HEK293 (cell line): ENCODE measurements at regions not wholly inside any gene's neighbourhood (a gene's known extent, or its start where the extent isn't known, plus 50 kb on each side); places are given as distances from the start of the nearest gene placed in this dataset.

Source experiments
- CTCF ChIA-PET: fragments of 350-600 bp; formaldehyde crosslinking; extraction: SDS; loops from one replicate; lab custom pipeline; 2021; ENCODE audit warnings: antibody characterized with exemption; lab: Yijun Ruan, JAX
- POLR2A ChIA-PET: fragments of 300-600 bp; formaldehyde crosslinking; extraction: SDS; loops from one replicate; lab custom pipeline; 2020; ENCODE audit warnings: antibody characterized with exemption, inconsistent platforms; lab: Yijun Ruan, JAX
- H3K27ac ChIP-seq: fragments of 200-500 bp; sonication (Bioruptor generic); 2 replicates; pipeline ENCODE4 v1.5.1; 2014; ENCODE audit warnings: low read depth, low read length, control low read depth, inconsistent platforms; ENCODE audit errors: extremely low read depth
- H3K36me3 ChIP-seq, 2 experiments: fragments of 200-500 bp in 1 of 2; sonication (Bioruptor generic) in 1 of 2; 1 replicate in 1 of 2; 2 replicates in 1 of 2; pipeline ENCODE4 v1.5.1; 2014 to 2017; ENCODE audit warnings: inconsistent platforms in 2 of 2, low read length in 2 of 2; ENCODE audit not compliant: control insufficient read depth in 2 of 2, insufficient read depth in 1 of 2
- H3K4me1 ChIP-seq: fragments of 200-500 bp; sonication (Bioruptor generic); 2 replicates; pipeline ENCODE4 v1.5.1; 2014; ENCODE audit warnings: mild to moderate bottlenecking, low read length, inconsistent platforms; ENCODE audit not compliant: control insufficient read depth, insufficient read depth
- H3K4me3 ChIP-seq: 2 replicates; pipeline ENCODE4 v1.5.1; 2011; ENCODE audit warnings: low read depth, mild to moderate bottlenecking, control low read depth, low read length, moderate library complexity
- H3K9me3 ChIP-seq: fragments of 200-500 bp; sonication (Bioruptor generic); 2 replicates; pipeline ENCODE4 v1.5.1; 2014; ENCODE audit warnings: low read depth, low read length, inconsistent platforms; ENCODE audit not compliant: control insufficient read depth, insufficient read depth
- GLIS2 ChIP-seq: fragments of 450-650 bp; formaldehyde crosslinking; IDR thresholded peaks from 2 replicates; pipeline ENCODE4 v1.5.1; 2016; ENCODE audit warnings: missing biosample characterization, missing genetic modification characterization
- HOXA7 ChIP-seq: sonication (generic); formaldehyde crosslinking; IDR thresholded peaks from 2 replicates; pipeline ENCODE4 v1.8.1; 2022; ENCODE audit warnings: missing genetic modification reagents, borderline replicate concordance
- HOXD13 ChIP-seq: sonication (generic); formaldehyde crosslinking; IDR thresholded peaks from 2 replicates; pipeline ENCODE4 v1.8.0; 2022; ENCODE audit warnings: missing genetic modification reagents, borderline replicate concordance
- KLF1 ChIP-seq: fragments of 450-650 bp; formaldehyde crosslinking; IDR thresholded peaks from 2 replicates; pipeline ENCODE4 v1.5.1; 2016; ENCODE audit warnings: missing biosample characterization, missing genetic modification characterization
- KLF16 ChIP-seq: fragments of 450-650 bp; formaldehyde crosslinking; IDR thresholded peaks from 2 replicates; pipeline ENCODE4 v1.5.1; 2017; ENCODE audit warnings: missing biosample characterization, missing genetic modification characterization
- SALL2 ChIP-seq: fragments of 450-650 bp; formaldehyde crosslinking; IDR thresholded peaks from 2 replicates; pipeline ENCODE4 v1.5.0; 2017; ENCODE audit warnings: missing biosample characterization, mild to moderate bottlenecking, missing genetic modification characterization, borderline replicate concordance
- WT1 ChIP-seq: fragments of 450-650 bp; formaldehyde crosslinking; IDR thresholded peaks from 2 replicates; pipeline ENCODE4 v1.5.1; 2016; ENCODE audit warnings: missing biosample characterization, missing genetic modification characterization
- YY1 ChIP-seq: fragments of 450-650 bp; formaldehyde crosslinking; IDR thresholded peaks from 2 replicates; pipeline ENCODE4 v1.5.1; 2018; ENCODE audit warnings: missing biosample characterization, missing genetic modification characterization
- ZBTB21 ChIP-seq: fragments of 450-650 bp; formaldehyde crosslinking; IDR thresholded peaks from 2 replicates; pipeline ENCODE4 v1.5.1; 2017; ENCODE audit warnings: missing biosample characterization, missing genetic modification characterization
- ZBTB8A ChIP-seq: fragments of 450-650 bp; formaldehyde crosslinking; IDR thresholded peaks from 2 replicates; pipeline ENCODE4 v1.5.1; 2016; ENCODE audit warnings: missing biosample characterization, missing genetic modification characterization
- ZNF138 ChIP-seq: fragments of 450-650 bp; formaldehyde crosslinking; IDR thresholded peaks from 2 replicates; pipeline ENCODE4 v1.5.1; 2016; ENCODE audit warnings: missing biosample characterization, missing genetic modification characterization, borderline replicate concordance
- ZNF175 ChIP-seq: fragments of 450-650 bp; formaldehyde crosslinking; IDR thresholded peaks from 2 replicates; pipeline ENCODE4 v1.5.1; 2016; ENCODE audit warnings: missing biosample characterization, missing genetic modification characterization
- ZNF223 ChIP-seq: fragments of 450-650 bp; formaldehyde crosslinking; IDR thresholded peaks from 2 replicates; pipeline ENCODE4 v1.5.1; 2016; ENCODE audit warnings: missing biosample characterization, missing genetic modification characterization
- ZNF302 ChIP-seq: fragments of 450-650 bp; formaldehyde crosslinking; IDR thresholded peaks from 2 replicates; pipeline ENCODE4 v1.5.1; 2016; ENCODE audit warnings: missing biosample characterization, missing genetic modification characterization, low read depth
- ZNF324 ChIP-seq: fragments of 450-650 bp; formaldehyde crosslinking; IDR thresholded peaks from 2 replicates; pipeline ENCODE4 v1.5.1; 2016; ENCODE audit warnings: missing biosample characterization, missing genetic modification characterization
- ZNF341 ChIP-seq: fragments of 450-650 bp; formaldehyde crosslinking; IDR thresholded peaks from 2 replicates; pipeline ENCODE4; 2016; ENCODE audit warnings: low read depth, missing biosample characterization, missing genetic modification characterization
- ZNF366 ChIP-seq: fragments of 450-650 bp; formaldehyde crosslinking; conservative IDR thresholded peaks from 2 replicates; pipeline ENCODE4 v1.5.1; 2016; ENCODE audit warnings: missing biosample characterization, missing genetic modification characterization
- ZNF37A ChIP-seq: fragments of 450-650 bp; IDR thresholded peaks from 2 replicates; pipeline ENCODE4 v1.5.1; 2018; ENCODE audit warnings: missing biosample characterization, missing genetic modification characterization
- ZNF404 ChIP-seq: fragments of 450-650 bp; formaldehyde crosslinking; IDR thresholded peaks from 2 replicates; pipeline ENCODE4 v1.5.1; 2017; ENCODE audit warnings: missing biosample characterization, missing genetic modification characterization
- ZNF473 ChIP-seq: fragments of 450-650 bp; formaldehyde crosslinking; IDR thresholded peaks from 2 replicates; pipeline ENCODE4 v1.5.1; 2017; ENCODE audit warnings: missing biosample characterization, missing genetic modification characterization
- ZNF610 ChIP-seq: fragments of 450-650 bp; formaldehyde crosslinking; IDR thresholded peaks from 2 replicates; pipeline ENCODE4 v1.5.1; 2016; ENCODE audit warnings: missing biosample characterization, missing genetic modification characterization, borderline replicate concordance
- ZNF837 ChIP-seq: fragments of 450-650 bp; formaldehyde crosslinking; IDR thresholded peaks from 2 replicates; pipeline ENCODE4 v1.5.1; 2016; ENCODE audit warnings: missing biosample characterization, missing genetic modification characterization
- TF ChIP-seq, protein P1 (sequence below): fragments of 450-650 bp; formaldehyde crosslinking; IDR thresholded peaks from 2 replicates; pipeline ENCODE4 v1.5.1; 2016; ENCODE audit warnings: missing biosample characterization, missing genetic modification characterization
- TF ChIP-seq, protein P2 (sequence below): IDR thresholded peaks from 2 replicates; pipeline ENCODE4 v1.6.1; 2011; ENCODE audit warnings: mild to moderate bottlenecking, low read depth, low read length, borderline replicate concordance
- TF ChIP-seq, protein P3 (sequence below): fragments of 450-650 bp; formaldehyde crosslinking; IDR thresholded peaks from 2 replicates; pipeline ENCODE4 v1.5.1; 2016; ENCODE audit warnings: missing biosample characterization, missing genetic modification characterization
- TF ChIP-seq, protein P4 (sequence below): fragments of 450-650 bp; formaldehyde crosslinking; IDR thresholded peaks from 2 replicates; pipeline ENCODE4 v1.5.1; 2017; ENCODE audit warnings: missing biosample characterization, missing genetic modification characterization

DNA sequence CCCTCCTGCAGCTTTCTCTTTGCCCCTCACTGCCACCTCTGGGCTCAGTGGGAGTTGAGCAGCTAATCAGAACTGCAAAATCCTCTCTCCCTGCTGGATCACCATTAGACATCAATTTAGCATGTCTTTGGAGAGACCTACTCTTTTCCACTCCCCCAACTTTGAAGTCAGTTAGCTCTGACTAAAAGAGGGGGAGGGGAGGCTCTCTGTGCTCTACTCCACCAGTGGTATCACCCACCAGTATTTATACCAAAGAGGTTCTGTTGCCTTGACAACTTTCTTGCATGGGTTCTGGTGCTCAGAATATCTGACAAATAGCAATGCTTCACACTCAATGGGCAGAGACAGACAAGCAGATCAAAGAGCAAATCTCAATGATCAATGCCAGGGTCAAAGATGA, 146.2 kb upstream of the ROPN1 start:
- POLR2A ChIA-PET, result no interaction called here
- H3K4me3 ChIP-seq, result no peak overlapping the region

DNA sequence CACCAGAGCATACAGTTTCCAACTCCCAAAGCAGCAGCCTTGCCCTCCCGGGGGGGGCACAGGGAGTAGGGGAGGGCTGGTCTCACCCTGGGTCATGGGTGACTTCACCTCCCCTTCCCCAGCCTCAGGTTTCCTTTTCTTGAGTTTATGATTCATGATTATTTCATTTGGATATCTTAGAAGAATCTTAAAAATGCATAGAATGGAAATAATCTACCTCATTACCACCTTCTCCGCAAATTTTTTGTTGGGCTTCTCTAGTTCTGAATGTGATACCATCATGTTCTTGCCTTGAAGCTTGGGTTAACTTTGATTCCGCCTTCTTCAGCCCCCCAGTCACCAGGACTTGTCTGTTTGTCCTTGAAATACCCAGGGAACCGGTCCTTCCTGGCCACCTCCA, 148.8 kb upstream of the ROPN1 start:
- Histone ChIP-seq H3K4me1 (no peaks in the 10 kb centered on the region), H3K36me3 (no peaks in the 10 kb centered on the region), H3K27ac (no peak overlapping the region), H3K9me3 (no peaks in the 10 kb centered on the region), H3K4me3 (no peak overlapping the region)
- ChIA-PET POLR2A (no interaction called here), CTCF (no interaction called here)
- TF ChIP-seq ZNF302 (no peak), ZBTB8A (tag by site-specific recombination) (no peak), ZNF610 (tag by site-specific recombination) (no peak), ZNF37A (tag by site-specific recombination) (no peak), ZNF341 (no peak), KLF16 (tag by site-specific recombination) (no peak), ZNF175 (tag by site-specific recombination) (no peak), HOXA7 (CRISPR knock-in tag) (no peak), GLIS2 (tag by site-specific recombination) (no peak), YY1 (no peak), ZBTB21 (tag by site-specific recombination) (no peak), ZNF324 (no peak), SALL2 (no peak), ZNF138 (tag by site-specific recombination) (no peak), ZNF366 (no peak), ZNF404 (tag by site-specific recombination) (no peak), ZNF473 (no peak), HOXD13 (CRISPR knock-in tag) (no peak)
- TF ChIP-seq, protein P1, sequence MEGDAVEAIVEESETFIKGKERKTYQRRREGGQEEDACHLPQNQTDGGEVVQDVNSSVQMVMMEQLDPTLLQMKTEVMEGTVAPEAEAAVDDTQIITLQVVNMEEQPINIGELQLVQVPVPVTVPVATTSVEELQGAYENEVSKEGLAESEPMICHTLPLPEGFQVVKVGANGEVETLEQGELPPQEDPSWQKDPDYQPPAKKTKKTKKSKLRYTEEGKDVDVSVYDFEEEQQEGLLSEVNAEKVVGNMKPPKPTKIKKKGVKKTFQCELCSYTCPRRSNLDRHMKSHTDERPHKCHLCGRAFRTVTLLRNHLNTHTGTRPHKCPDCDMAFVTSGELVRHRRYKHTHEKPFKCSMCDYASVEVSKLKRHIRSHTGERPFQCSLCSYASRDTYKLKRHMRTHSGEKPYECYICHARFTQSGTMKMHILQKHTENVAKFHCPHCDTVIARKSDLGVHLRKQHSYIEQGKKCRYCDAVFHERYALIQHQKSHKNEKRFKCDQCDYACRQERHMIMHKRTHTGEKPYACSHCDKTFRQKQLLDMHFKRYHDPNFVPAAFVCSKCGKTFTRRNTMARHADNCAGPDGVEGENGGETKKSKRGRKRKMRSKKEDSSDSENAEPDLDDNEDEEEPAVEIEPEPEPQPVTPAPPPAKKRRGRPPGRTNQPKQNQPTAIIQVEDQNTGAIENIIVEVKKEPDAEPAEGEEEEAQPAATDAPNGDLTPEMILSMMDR (tag by site-specific recombination), result no peak

More for the DNA sequence above, 146.2 kb upstream of the ROPN1 start:
- Histone ChIP-seq H3K9me3 (no peaks in the 10 kb centered on the region), H3K36me3 (no peaks in the 10 kb centered on the region), H3K4me1 (no peaks in the 10 kb centered on the region), H3K27ac (no peak overlapping the region)
- CTCF ChIA-PET, result no interaction called here
- TF ChIP-seq, protein P2, sequence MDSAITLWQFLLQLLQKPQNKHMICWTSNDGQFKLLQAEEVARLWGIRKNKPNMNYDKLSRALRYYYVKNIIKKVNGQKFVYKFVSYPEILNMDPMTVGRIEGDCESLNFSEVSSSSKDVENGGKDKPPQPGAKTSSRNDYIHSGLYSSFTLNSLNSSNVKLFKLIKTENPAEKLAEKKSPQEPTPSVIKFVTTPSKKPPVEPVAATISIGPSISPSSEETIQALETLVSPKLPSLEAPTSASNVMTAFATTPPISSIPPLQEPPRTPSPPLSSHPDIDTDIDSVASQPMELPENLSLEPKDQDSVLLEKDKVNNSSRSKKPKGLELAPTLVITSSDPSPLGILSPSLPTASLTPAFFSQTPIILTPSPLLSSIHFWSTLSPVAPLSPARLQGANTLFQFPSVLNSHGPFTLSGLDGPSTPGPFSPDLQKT, result no peak
- TF ChIP-seq, protein P3, sequence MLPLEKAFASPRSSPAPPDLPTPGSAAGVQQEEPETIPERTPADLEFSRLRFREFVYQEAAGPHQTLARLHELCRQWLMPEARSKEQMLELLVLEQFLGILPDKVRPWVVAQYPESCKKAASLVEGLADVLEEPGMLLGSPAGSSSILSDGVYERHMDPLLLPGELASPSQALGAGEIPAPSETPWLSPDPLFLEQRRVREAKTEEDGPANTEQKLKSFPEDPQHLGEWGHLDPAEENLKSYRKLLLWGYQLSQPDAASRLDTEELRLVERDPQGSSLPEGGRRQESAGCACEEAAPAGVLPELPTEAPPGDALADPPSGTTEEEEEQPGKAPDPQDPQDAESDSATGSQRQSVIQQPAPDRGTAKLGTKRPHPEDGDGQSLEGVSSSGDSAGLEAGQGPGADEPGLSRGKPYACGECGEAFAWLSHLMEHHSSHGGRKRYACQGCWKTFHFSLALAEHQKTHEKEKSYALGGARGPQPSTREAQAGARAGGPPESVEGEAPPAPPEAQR (tag by site-specific recombination), result no peak
- no peak for TF ChIP-seq WT1 (tag by site-specific recombination)
- TF ChIP-seq HOXD13 (CRISPR knock-in tag), result no peak
- no peak for TF ChIP-seq ZNF837 (tag by site-specific recombination)
- TF ChIP-seq KLF1 (tag by site-specific recombination), result no peak
- TF ChIP-seq, protein P4, sequence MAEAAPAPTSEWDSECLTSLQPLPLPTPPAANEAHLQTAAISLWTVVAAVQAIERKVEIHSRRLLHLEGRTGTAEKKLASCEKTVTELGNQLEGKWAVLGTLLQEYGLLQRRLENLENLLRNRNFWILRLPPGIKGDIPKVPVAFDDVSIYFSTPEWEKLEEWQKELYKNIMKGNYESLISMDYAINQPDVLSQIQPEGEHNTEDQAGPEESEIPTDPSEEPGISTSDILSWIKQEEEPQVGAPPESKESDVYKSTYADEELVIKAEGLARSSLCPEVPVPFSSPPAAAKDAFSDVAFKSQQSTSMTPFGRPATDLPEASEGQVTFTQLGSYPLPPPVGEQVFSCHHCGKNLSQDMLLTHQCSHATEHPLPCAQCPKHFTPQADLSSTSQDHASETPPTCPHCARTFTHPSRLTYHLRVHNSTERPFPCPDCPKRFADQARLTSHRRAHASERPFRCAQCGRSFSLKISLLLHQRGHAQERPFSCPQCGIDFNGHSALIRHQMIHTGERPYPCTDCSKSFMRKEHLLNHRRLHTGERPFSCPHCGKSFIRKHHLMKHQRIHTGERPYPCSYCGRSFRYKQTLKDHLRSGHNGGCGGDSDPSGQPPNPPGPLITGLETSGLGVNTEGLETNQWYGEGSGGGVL (tag by site-specific recombination), result no peak
- no peak for TF ChIP-seq ZNF223 (tag by site-specific recombination)
